ENCODE measurements at regions not wholly inside any gene's neighbourhood (a gene's known extent, or its start where the extent isn't known, plus 50 kb on each side); places are given as distances from the start of the nearest gene placed in this dataset.

DNA sequence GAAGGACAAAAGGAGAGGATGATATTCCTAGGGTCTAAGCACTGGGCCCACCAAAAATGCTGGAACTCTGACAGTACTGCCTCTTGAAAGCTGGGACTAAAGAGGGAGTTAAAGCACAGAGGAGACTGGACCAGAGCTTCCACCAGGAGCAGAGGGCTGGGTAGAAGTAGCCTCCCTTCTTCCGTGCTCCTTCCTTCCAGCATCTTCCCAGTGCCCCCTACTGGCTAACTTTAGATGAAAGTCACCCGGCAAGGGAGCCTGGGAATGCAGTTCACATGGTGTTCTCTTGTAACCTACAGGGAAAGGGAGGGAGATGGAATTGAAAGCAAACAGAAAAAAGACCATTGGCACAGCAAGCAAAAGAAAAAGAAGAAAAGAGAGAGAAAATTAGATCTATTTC is 106.1 kb upstream of the COL8A1 start:
- TF ChIP-seq, protein P1, sequence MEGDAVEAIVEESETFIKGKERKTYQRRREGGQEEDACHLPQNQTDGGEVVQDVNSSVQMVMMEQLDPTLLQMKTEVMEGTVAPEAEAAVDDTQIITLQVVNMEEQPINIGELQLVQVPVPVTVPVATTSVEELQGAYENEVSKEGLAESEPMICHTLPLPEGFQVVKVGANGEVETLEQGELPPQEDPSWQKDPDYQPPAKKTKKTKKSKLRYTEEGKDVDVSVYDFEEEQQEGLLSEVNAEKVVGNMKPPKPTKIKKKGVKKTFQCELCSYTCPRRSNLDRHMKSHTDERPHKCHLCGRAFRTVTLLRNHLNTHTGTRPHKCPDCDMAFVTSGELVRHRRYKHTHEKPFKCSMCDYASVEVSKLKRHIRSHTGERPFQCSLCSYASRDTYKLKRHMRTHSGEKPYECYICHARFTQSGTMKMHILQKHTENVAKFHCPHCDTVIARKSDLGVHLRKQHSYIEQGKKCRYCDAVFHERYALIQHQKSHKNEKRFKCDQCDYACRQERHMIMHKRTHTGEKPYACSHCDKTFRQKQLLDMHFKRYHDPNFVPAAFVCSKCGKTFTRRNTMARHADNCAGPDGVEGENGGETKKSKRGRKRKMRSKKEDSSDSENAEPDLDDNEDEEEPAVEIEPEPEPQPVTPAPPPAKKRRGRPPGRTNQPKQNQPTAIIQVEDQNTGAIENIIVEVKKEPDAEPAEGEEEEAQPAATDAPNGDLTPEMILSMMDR (IDR thresholded peaks at IDR 0.05) = peak in 4 of 6 experiments; percentile 13 to 32 (median 22)
- no peak for TF ChIP-seq POLR2A (IDR thresholded peaks at IDR 0.05)

All from Peyer's patch (tissue), 4 donors.